ENCODE measurements at regions not wholly inside any gene's neighbourhood (a gene's known extent, or its start where the extent isn't known, plus 50 kb on each side); places are given as distances from the start of the nearest gene placed in this dataset.

DNA sequence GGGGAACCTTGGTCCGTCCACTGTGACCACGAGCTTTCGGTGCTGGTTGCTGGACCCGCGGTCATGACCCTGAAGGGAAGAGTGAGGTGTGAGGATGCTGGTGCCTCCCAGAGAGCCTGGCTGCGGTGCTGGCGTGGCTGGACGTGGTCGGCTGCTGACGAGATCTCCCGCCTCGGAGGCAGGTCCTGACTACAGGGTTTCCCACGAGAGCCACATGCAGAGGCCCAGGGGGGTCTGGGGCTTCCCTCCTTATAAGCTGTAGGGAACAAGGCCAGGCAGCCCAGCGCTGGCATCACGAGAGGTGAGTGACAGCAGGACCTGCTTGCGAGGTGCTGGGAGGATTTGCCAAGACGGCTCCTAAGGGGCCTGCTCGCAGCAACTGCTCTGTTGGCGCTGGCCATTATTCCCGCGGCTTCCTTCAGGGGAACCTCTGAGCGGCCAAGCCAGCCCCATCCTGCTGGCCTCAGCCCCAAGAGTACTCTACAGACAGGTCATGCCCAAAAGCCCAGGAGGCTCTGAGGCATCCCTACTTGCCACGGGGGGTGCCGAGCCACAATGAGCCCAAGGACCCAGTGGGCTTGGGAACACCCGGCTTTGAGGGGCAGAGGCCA, 134.8 kb downstream of the FOXL1 start:
- ChIA-PET POLR2A (no interaction called here), CTCF (no interaction called here)
- no peaks in the 10 kb centered on the region for H3K27me3 Mint-ChIP-seq (ENCODE audit: low read depth)
- no peaks in the 10 kb centered on the region for H3K4me1 Mint-ChIP-seq (ENCODE audit: low read depth)
- no peaks in the 10 kb centered on the region for H3K9me3 Mint-ChIP-seq (ENCODE audit: insufficient read depth)
- no peaks in the 10 kb centered on the region for H3K36me3 Mint-ChIP-seq (ENCODE audit: low read depth)
- no peak overlapping the region for H3K27ac Mint-ChIP-seq
- no peak overlapping the region for H3K4me3 Mint-ChIP-seq
- no peak for ATAC-seq
- DNase-seq, result no peak

DNA sequence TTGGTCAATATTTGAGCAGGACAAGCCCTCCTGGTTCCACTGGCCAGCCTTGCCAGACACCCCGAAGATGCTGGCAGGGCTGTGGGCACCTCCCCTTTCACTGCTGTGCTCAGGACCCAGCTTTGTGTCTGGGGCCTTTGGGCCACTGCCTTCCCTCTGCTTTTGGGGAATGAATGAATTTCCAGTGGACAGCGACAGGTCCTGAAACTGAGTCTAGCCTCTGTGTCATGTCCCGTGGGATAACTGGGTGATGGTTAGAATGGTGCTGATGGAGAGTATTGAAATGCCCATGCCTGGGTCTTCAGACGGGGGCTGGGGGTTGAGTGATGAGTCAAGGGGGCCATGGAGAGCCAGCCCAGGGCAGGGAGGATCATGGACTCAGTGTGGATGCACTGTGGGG, 135.8 kb downstream of the FOXL1 start:
- POLR2A ChIA-PET, result no interaction called here

DNA sequence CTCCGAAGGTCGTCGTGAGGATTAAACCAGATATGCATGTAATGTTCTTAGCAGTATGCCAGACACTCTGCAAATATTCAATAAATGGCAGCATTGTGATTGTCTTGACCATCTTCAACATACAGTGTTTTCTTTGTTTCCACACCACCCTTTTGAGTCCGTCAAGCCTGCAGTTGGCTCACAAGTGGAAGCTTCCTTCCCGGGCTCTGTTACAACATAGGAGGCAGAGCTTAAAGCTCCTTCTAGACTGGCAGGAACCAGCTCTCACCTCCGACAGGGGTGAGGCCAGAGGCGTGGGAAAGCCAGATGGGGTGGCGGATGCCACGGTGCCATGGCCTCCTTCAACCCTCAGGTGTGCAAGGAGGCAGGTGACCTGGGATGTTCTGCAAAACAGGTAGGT, 138.3 kb downstream of the FOXL1 start:
- no peaks in the 10 kb centered on the region for H3K36me3 Mint-ChIP-seq (ENCODE audit: low read depth)
- H3K4me3 Mint-ChIP-seq, result no peak overlapping the region
- POLR2A ChIA-PET, result no interaction called here
- H3K27ac Mint-ChIP-seq, result no peak overlapping the region
- no peaks in the 10 kb centered on the region for H3K4me1 Mint-ChIP-seq (ENCODE audit: low read depth)
- DNase-seq (no peak), ATAC-seq (no peak)
- no peaks in the 10 kb centered on the region for H3K9me3 Mint-ChIP-seq (ENCODE audit: insufficient read depth)
- CTCF ChIA-PET, result no interaction called here
- no peaks in the 10 kb centered on the region for H3K27me3 Mint-ChIP-seq (ENCODE audit: low read depth)

More for the DNA sequence above, 135.8 kb downstream of the FOXL1 start:
- Mint-ChIP-seq H3K4me1 (ENCODE audit: low read depth) (no peaks in the 10 kb centered on the region), H3K36me3 (ENCODE audit: low read depth) (no peaks in the 10 kb centered on the region), H3K27me3 (ENCODE audit: low read depth) (no peaks in the 10 kb centered on the region), H3K9me3 (ENCODE audit: insufficient read depth) (no peaks in the 10 kb centered on the region), H3K27ac (no peak overlapping the region), H3K4me3 (no peak overlapping the region)
- no peak for DNase-seq
- CTCF ChIA-PET, result interaction anchor here (0.6 kb wide), 1 partner anchor 349 kb away, joined by 4 read pairs; no protein-coding TSS in a partner anchor
- ATAC-seq, result no peak

DNA sequence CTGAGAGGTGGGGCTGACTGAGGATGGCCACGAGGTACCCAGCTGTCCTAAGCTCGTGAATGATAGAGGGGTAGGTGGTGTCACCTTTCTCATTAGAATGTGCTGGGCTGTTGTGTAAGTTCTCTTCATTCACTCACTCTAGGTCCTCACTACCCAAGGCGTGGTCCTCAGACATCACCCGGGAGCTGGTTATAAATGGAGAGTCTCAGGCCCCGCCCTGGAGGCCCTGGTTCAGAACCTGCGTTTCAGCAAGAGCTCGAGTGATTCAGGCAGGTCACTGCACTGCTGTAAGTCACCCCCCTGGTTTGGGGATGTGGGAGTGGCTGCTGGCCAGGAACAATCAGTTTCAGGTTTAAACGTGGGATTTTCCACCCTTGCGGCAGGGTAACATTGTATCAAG, 139.8 kb downstream of the FOXL1 start:
- no peaks in the 10 kb centered on the region for H3K27me3 Mint-ChIP-seq (ENCODE audit: low read depth)
- no peak overlapping the region for H3K4me3 Mint-ChIP-seq
- ATAC-seq (no peak), DNase-seq (no peak)
- H3K9me3 Mint-ChIP-seq (ENCODE audit: insufficient read depth), result no peaks in the 10 kb centered on the region
- CTCF ChIA-PET, result no interaction called here
- no peaks in the 10 kb centered on the region for H3K4me1 Mint-ChIP-seq (ENCODE audit: low read depth)
- H3K36me3 Mint-ChIP-seq (ENCODE audit: low read depth), result no peaks in the 10 kb centered on the region
- POLR2A ChIA-PET, result no interaction called here
- no peak overlapping the region for H3K27ac Mint-ChIP-seq

DNA sequence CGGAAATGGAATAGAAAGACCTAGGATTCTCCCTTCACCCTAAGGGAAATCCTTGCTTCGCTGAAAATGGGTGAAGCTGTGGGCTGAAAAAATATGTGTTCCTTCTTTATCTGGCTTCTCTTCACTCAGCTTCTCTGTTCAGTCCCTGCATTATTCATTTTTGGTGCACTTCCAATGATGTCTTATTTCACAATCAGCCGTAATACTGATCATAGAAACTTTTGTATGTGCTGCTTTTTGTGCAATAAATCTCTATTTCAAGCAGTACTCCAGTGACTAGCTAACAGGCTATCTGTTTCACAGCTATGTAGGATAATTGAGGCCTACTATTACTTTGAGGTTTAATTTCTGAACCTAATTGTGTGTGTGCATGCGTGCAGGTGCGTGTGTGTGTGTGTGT, 144.6 kb downstream of the FOXL1 start:
- Mint-ChIP-seq H3K9me3 (ENCODE audit: insufficient read depth) (no peaks in the 10 kb centered on the region), H3K27ac (no peak overlapping the region), H3K27me3 (ENCODE audit: low read depth) (no peaks in the 10 kb centered on the region), H3K4me3 (no peak overlapping the region), H3K4me1 (ENCODE audit: low read depth) (no peaks in the 10 kb centered on the region), H3K36me3 (ENCODE audit: low read depth) (no peaks in the 10 kb centered on the region)
- POLR2A ChIA-PET, result no interaction called here
- DNase-seq (no peak), ATAC-seq (no peak)
- CTCF ChIA-PET, result no interaction called here

DNA sequence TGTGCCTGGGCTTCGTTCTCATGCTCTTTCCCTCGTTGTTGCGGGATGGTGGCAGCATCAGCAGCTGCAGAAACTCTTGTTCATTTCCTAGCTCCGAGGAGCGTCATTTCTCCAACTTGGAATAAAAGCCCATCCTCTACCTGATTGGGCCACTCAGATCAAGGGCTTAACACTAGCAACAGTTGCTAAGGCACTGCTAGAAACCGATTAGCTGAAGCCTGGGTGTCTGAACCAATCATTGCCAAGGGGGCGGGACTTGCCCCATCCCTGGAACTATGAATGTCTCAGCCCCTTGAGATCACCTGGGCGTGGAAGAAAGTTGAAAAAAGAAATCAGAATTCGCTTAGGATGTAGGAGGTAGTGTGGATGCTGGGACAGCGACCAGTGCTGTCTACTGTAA, 145.3 kb downstream of the FOXL1 start:
- Mint-ChIP-seq H3K27me3 (ENCODE audit: low read depth) (no peaks in the 10 kb centered on the region), H3K4me3 (no peak overlapping the region), H3K36me3 (ENCODE audit: low read depth) (no peaks in the 10 kb centered on the region), H3K4me1 (ENCODE audit: low read depth) (no peaks in the 10 kb centered on the region), H3K27ac (no peak overlapping the region), H3K9me3 (ENCODE audit: insufficient read depth) (no peaks in the 10 kb centered on the region)
- no peak for ATAC-seq
- CTCF ChIA-PET, result no interaction called here
- DNase-seq, result no peak
- POLR2A ChIA-PET, result no interaction called here

DNA sequence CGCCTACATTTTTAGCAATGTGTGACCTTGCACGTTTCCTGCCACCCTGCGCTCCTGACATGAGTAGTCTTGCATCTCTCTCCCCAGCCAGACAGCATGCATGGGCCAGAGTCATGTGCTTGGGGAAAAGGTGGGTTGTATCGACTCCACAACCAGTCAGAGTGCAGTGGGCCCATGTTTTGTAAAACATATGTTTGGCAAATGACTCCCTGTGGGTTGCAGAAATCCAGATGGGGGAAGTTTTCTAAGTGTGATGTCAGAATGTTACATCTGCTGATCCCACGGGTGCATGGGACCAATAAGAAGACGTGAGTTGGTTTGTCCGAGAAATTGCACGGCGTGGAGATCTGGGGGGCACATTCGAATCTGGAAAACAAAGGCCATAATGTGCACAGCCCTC, 147.1 kb downstream of the FOXL1 start:
- no peaks in the 10 kb centered on the region for H3K4me1 Mint-ChIP-seq (ENCODE audit: low read depth)
- no peaks in the 10 kb centered on the region for H3K27me3 Mint-ChIP-seq (ENCODE audit: low read depth)
- POLR2A ChIA-PET, result no interaction called here
- DNase-seq (no peak), ATAC-seq (no peak)
- no peaks in the 10 kb centered on the region for H3K36me3 Mint-ChIP-seq (ENCODE audit: low read depth)
- CTCF ChIA-PET, result no interaction called here
- H3K9me3 Mint-ChIP-seq (ENCODE audit: insufficient read depth), result no peaks in the 10 kb centered on the region
- no peak overlapping the region for H3K4me3 Mint-ChIP-seq
- no peak overlapping the region for H3K27ac Mint-ChIP-seq

DNA sequence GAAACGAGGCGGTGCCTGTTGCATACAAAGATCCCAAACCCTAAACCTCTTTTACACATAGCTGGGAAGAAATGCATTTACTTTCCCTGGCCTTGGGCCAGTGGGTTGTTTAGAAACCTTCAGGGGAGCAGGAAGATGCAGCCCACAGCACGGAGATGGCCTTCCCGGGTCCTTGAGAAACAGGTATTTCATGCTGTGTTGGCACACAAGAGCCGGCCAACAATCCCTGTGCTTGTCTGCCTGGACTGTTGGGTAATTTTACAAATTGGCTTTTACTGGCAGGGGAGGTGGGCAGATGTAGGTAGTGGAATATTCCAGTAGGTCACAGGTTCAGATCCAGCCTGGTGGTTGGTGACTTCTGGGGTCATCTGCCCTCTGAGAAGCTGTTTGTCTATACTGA, 148.0 kb downstream of the FOXL1 start:
- Mint-ChIP-seq H3K27ac (no peak overlapping the region), H3K36me3 (ENCODE audit: low read depth) (no peaks in the 10 kb centered on the region), H3K9me3 (ENCODE audit: insufficient read depth) (no peaks in the 10 kb centered on the region), H3K4me1 (ENCODE audit: low read depth) (no peaks in the 10 kb centered on the region), H3K27me3 (ENCODE audit: low read depth) (no peaks in the 10 kb centered on the region), H3K4me3 (no peak overlapping the region)
- ATAC-seq (no peak), DNase-seq (no peak)
- POLR2A ChIA-PET, result no interaction called here
- CTCF ChIA-PET, result no interaction called here

DNA sequence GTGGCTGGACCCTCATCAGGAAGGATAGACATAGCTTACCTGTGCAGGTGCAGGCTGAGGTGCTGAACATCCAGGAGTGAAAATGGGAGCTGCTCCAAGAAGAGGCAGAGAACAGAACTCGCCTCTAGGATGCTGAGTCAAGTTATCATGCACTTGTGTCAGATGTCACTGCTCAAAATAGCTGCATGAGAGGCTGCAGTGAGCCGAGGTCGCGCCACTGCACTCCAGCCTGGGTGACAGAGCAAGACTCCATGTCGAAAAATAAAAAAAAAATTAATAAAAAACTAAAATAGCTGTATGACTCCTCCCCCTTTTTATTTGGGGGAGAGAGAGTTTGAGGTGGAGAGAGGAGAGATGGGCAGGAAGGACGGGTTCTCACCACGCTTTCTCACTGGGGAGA, 148.8 kb downstream of the FOXL1 start:
- Mint-ChIP-seq H3K4me3 (no peak overlapping the region), H3K36me3 (ENCODE audit: low read depth) (no peaks in the 10 kb centered on the region), H3K4me1 (ENCODE audit: low read depth) (no peaks in the 10 kb centered on the region), H3K9me3 (ENCODE audit: insufficient read depth) (no peaks in the 10 kb centered on the region), H3K27ac (no peak overlapping the region), H3K27me3 (ENCODE audit: low read depth) (peaks cover 4% of the 10 kb centered on the region)
- POLR2A ChIA-PET, result no interaction called here
- DNase-seq (no peak), ATAC-seq (no peak)
- CTCF ChIA-PET, result no interaction called here

DNA sequence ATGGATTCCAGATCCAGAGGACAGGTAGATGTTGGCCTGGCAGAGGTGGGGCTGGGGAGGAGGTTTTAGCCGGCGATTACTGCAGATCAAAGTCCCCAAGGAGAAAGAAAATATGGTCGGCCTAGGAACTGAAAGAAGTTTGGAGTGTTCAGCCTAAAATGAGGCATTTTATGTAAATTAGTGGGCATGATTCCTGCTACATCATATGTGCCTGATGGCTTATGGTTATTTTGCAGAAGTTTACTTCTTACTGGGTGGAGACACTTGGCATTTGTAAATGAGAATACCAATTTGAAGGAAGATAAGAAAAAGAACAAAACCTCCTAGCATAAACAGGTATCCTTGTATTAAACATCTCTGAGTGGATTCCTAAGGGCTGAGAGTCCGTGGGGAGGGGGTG, 149.3 kb downstream of the FOXL1 start:
- ChIA-PET CTCF (no interaction called here), POLR2A (no interaction called here)
- Mint-ChIP-seq H3K27me3 (ENCODE audit: low read depth) (peaks cover 6% of the 10 kb centered on the region), H3K4me3 (no peak overlapping the region), H3K36me3 (ENCODE audit: low read depth) (no peaks in the 10 kb centered on the region), H3K27ac (no peak overlapping the region), H3K9me3 (ENCODE audit: insufficient read depth) (no peaks in the 10 kb centered on the region), H3K4me1 (ENCODE audit: low read depth) (no peaks in the 10 kb centered on the region)
- ATAC-seq (no peak), DNase-seq (no peak)

DNA sequence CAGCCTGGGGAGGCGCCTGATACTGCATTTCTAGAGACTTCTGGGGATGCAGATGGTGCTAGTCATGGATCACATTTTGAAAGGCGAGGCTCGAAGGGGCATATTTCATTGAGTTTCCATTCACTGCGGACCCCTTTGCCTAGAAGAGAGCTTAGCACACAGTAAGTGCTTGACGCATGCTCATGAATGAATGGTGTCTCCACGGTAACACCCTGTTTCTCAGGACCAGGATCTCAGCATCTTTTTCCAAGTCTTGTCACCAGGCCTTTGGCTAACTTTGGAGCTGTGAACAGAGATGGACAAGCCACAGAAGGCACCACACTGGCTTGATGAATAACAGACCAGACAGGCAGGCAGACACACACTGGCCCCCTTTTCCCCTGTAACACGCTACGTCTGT, 151.3 kb downstream of the FOXL1 start:
- no peaks in the 10 kb centered on the region for H3K9me3 Mint-ChIP-seq (ENCODE audit: insufficient read depth)
- POLR2A ChIA-PET, result no interaction called here
- no peak overlapping the region for H3K4me3 Mint-ChIP-seq
- ATAC-seq, result no peak
- H3K27ac Mint-ChIP-seq, result no peak overlapping the region
- CTCF ChIA-PET, result no interaction called here
- no peaks in the 10 kb centered on the region for H3K36me3 Mint-ChIP-seq (ENCODE audit: low read depth)
- no peak for DNase-seq
- H3K4me1 Mint-ChIP-seq (ENCODE audit: low read depth), result no peaks in the 10 kb centered on the region
- peaks cover 16% of the 10 kb centered on the region for H3K27me3 Mint-ChIP-seq (ENCODE audit: low read depth)

DNA sequence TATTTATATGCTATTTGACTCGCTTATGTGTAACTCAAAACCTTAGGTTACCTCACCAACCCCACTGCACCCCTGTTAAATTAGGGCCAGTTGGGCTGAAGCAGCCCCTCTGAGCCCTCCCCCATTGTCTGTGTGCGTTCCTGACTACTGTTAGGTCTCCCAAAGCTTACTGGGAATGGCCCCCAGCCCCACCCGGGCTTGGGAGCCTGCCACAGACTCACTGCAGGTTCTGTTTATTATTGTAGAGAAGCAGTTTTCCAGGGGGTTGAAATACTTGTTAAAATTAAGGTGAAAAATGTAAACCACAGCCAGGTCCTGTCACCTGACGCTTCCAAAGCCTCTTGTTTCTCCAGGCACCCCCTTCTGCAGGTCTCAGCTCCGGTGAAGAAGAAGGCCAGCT, 151.7 kb downstream of the FOXL1 start:
- H3K36me3 Mint-ChIP-seq (ENCODE audit: low read depth), result no peaks in the 10 kb centered on the region
- ChIA-PET POLR2A (no interaction called here), CTCF (no interaction called here)
- H3K4me3 Mint-ChIP-seq, result no peak overlapping the region
- ATAC-seq (no peak), DNase-seq (no peak)
- no peaks in the 10 kb centered on the region for H3K9me3 Mint-ChIP-seq (ENCODE audit: insufficient read depth)
- H3K27ac Mint-ChIP-seq, result no peak overlapping the region
- no peaks in the 10 kb centered on the region for H3K4me1 Mint-ChIP-seq (ENCODE audit: low read depth)
- peaks cover 18% of the 10 kb centered on the region for H3K27me3 Mint-ChIP-seq (ENCODE audit: low read depth)

DNA sequence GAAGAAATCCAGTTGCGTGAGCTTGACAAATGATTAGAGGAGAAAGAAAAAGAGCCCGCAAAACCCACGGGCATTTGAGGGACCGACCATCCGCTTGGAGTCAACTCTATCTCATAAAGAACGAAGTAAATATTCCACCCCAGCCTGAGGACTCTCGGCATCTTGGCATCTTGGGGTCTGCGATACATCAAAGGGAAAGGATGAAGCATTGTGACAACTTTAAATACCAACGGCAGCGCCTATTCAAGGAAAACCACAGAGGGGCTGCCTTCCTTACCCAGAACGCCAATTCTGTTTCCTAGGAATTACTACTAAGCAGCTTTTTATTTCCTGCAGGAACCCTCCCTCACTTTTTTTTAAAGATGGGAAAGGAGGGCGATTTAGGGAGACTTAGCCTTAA, 152.2 kb downstream of the FOXL1 start:
- Mint-ChIP-seq H3K27me3 (ENCODE audit: low read depth) (peaks cover 18% of the 10 kb centered on the region), H3K4me1 (ENCODE audit: low read depth) (no peaks in the 10 kb centered on the region), H3K4me3 (no peak overlapping the region), H3K36me3 (ENCODE audit: low read depth) (no peaks in the 10 kb centered on the region), H3K27ac (no peak overlapping the region), H3K9me3 (ENCODE audit: insufficient read depth) (no peaks in the 10 kb centered on the region)
- DNase-seq (no peak), ATAC-seq (no peak)
- ChIA-PET CTCF (no interaction called here), POLR2A (no interaction called here)
